Mammary epithelial cell (primary cell): ENCODE measurements at regions not wholly inside any gene's neighbourhood (a gene's known extent, or its start where the extent isn't known, plus 50 kb on each side); places are given as distances from the start of the nearest gene placed in this dataset.

Source experiments
- CTCF ChIP-seq, 2 donors: IDR thresholded peaks in 1 of 2; conservative IDR thresholded peaks in 1 of 2; 2 replicates each; pipeline ENCODE4 v1.5.1; 2011 to 2012; ENCODE audit warnings: inconsistent platforms in 2 of 2, low read length in 2 of 2, mild to moderate bottlenecking in 2 of 2, control low read depth in 1 of 2, low read depth in 1 of 2; ENCODE audit not compliant: insufficient read depth in 1 of 2; ENCODE audit errors: extremely low read depth in 1 of 2
- EZH2 ChIP-seq: IDR thresholded peaks from 2 replicates; pipeline ENCODE4 v1.6.1; 2012; ENCODE audit warnings: low read length, inconsistent platforms, borderline replicate concordance

- no peak for TF ChIP-seq EZH2
- TF ChIP-seq CTCF (conservative IDR thresholded peaks at IDR 0.05 in 1 of 2, IDR thresholded peaks at IDR 0.05 in 1 of 2; ENCODE audit: extremely low read depth in 1 of 2, insufficient read depth in 1 of 2, low read depth in 1 of 2, low read length in 2 of 2), result no peak
Observed at GRCh38 chr3:87654184-87654583, 377.8 kb upstream of the POU1F1 start.
